ENCODE measurements at regions not wholly inside any gene's neighbourhood (a gene's known extent, or its start where the extent isn't known, plus 50 kb on each side); places are given as distances from the start of the nearest gene placed in this dataset.

DNA sequence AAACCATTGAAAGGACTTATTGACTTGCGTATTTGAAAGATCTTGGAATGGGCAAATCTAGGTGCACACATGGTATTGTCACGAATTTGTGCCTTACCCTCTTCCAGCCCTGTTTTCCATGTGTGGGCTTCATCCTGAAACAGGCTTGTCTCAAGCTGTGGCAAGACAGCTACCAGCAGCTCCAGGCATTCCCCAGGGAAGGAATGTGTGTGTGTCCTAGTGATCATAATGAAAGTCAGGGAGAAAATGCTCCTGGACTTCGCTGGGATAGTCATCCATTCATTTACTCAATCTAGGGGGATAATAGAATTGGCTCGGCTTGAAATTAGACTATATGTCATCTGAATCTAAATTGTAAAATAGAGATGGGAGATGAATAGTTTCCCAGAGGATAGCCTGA lies 676.2 kb downstream of the CBLN4 start:
- TF ChIP-seq, protein P1, sequence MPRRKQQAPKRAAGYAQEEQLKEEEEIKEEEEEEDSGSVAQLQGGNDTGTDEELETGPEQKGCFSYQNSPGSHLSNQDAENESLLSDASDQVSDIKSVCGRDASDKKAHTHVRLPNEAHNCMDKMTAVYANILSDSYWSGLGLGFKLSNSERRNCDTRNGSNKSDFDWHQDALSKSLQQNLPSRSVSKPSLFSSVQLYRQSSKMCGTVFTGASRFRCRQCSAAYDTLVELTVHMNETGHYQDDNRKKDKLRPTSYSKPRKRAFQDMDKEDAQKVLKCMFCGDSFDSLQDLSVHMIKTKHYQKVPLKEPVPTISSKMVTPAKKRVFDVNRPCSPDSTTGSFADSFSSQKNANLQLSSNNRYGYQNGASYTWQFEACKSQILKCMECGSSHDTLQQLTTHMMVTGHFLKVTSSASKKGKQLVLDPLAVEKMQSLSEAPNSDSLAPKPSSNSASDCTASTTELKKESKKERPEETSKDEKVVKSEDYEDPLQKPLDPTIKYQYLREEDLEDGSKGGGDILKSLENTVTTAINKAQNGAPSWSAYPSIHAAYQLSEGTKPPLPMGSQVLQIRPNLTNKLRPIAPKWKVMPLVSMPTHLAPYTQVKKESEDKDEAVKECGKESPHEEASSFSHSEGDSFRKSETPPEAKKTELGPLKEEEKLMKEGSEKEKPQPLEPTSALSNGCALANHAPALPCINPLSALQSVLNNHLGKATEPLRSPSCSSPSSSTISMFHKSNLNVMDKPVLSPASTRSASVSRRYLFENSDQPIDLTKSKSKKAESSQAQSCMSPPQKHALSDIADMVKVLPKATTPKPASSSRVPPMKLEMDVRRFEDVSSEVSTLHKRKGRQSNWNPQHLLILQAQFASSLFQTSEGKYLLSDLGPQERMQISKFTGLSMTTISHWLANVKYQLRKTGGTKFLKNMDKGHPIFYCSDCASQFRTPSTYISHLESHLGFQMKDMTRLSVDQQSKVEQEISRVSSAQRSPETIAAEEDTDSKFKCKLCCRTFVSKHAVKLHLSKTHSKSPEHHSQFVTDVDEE (CRISPR knock-in tag; IDR thresholded peaks at IDR 0.05): no peak
- TF ChIP-seq PATZ1 (CRISPR knock-in tag; IDR thresholded peaks at IDR 0.05; ENCODE audit: borderline replicate concordance) (no peak), POU6F1 (CRISPR knock-in tag; IDR thresholded peaks at IDR 0.05; ENCODE audit: borderline replicate concordance, low read depth) (no peak), GLIS3 (CRISPR knock-in tag; IDR thresholded peaks at IDR 0.05) (no peak), ARNTL (CRISPR knock-in tag; IDR thresholded peaks at IDR 0.05; ENCODE audit: borderline replicate concordance, low read depth) (no peak), RARB (CRISPR knock-in tag; IDR thresholded peaks at IDR 0.05) (no peak), ESRRG (CRISPR knock-in tag; IDR thresholded peaks at IDR 0.05) (no peak)

Data from SK-N-SH treated with all-trans-retinoic acid at 6 μM for 48 hours (cell line).